GM12878 (cell line): ENCODE measurements at regions not wholly inside any gene's neighbourhood (a gene's known extent, or its start where the extent isn't known, plus 50 kb on each side); places are given as distances from the start of the nearest gene placed in this dataset.

ENCODE experiments used
- ATAC-seq: fragments of 200-7000 bp; cut with Tn5 transposase; 3 replicates; pipeline ENCODE4 v1.9.1; 2020; ENCODE audit warnings: mild to moderate bottlenecking, moderate library complexity
- BruUV-seq: library from RNA; stranded (reverse); fragments of 400-500 nt; replicated peaks from 2 replicates; lab custom pipeline; 2021; lab: Mats Ljungman, UMichigan
- CTCF ChIA-PET: fragments of 300-600 bp; sonication (Branson Sonifier 250); formaldehyde crosslinking; extraction: SDS; loops from one replicate; lab custom pipeline; 2021; ENCODE audit warnings: inconsistent platforms; lab: Yijun Ruan, JAX
- POLR2A ChIA-PET: fragments of 350-600 bp; formaldehyde crosslinking; extraction: SDS; loops from one replicate; lab custom pipeline; 2021; ENCODE audit warnings: inconsistent platforms; lab: Charles Lee
- RAD21 ChIA-PET: fragments of 300-600 bp; sonication (Branson Sonifier 250); formaldehyde crosslinking; loops from one replicate; lab custom pipeline; 2023; ENCODE audit warnings: antibody characterized with exemption; ENCODE audit not compliant: unreplicated experiment; lab: Charles Lee
- SMC1A ChIA-PET: fragments of 300-600 bp; sonication (Branson Sonifier 250); formaldehyde crosslinking; loops from one replicate; lab custom pipeline; 2023; ENCODE audit not compliant: unreplicated experiment, uncharacterized antibody; lab: Charles Lee
- DNase-seq: peaks from one replicate; pipeline ENCODE4 v3.0.0-alpha.2; 2011; ENCODE audit warnings: low read depth, low spot score
- FAIRE-seq: peaks from 3 replicates; lab custom pipeline; 2011; peaks lifted over from hg19 to GRCh38; lab: Jason Lieb, UNC
- H2AFZ ChIP-seq: 2 replicates; pipeline ENCODE4 v1.6.0; 2011; ENCODE audit warnings: low read depth, low read length, control low read depth; ENCODE audit not compliant: control insufficient read depth
- H3K27ac ChIP-seq: 2 replicates; pipeline ENCODE4 v1.5.1; 2011; ENCODE audit warnings: control low read depth; ENCODE audit not compliant: control insufficient read depth, insufficient read depth
- H3K27me3 ChIP-seq, 2 experiments: replicated peaks in 1 of 2; 2 replicates each; pipeline versions ENCODE4 v1.6.0 to v1.6.1; 2011; ENCODE audit warnings: low read length in 1 of 2; ENCODE audit not compliant: control insufficient read depth in 2 of 2, insufficient read depth in 2 of 2
- H3K36me3 ChIP-seq, 2 experiments: 2 replicates each; pipeline ENCODE4 v1.5.1; 2011; ENCODE audit warnings: low read length in 1 of 2; ENCODE audit not compliant: control insufficient read depth in 2 of 2, insufficient read depth in 2 of 2
- H3K4me1 ChIP-seq: 2 replicates; pipeline ENCODE4 v1.6.1; 2011; ENCODE audit warnings: mild to moderate bottlenecking, low read length, moderate library complexity, mixed read lengths; ENCODE audit not compliant: control insufficient read depth, insufficient read depth
- H3K4me2 ChIP-seq: 2 replicates; pipeline ENCODE4 v1.6.0; 2011; ENCODE audit warnings: control low read depth; ENCODE audit not compliant: control insufficient read depth, insufficient read depth
- H3K4me3 ChIP-seq: fragments of 200-600 bp; sonication (generic); 2 replicates; pipeline ENCODE4 v1.5.1; 2016
- H3K79me2 ChIP-seq: 2 replicates; pipeline ENCODE4 v1.6.0; 2011; ENCODE audit warnings: low read length; ENCODE audit not compliant: control insufficient read depth, insufficient read depth
- H3K9ac ChIP-seq: 2 replicates; pipeline ENCODE4 v1.8.0; 2011; ENCODE audit warnings: low read length, control low read depth, mixed read lengths; ENCODE audit not compliant: control insufficient read depth, insufficient read depth
- H3K9me3 ChIP-seq: replicated peaks from 3 replicates; pipeline ENCODE4 v1.5.1; 2011; ENCODE audit warnings: mild to moderate bottlenecking, low read length; ENCODE audit not compliant: control insufficient read depth, insufficient read depth
- H4K20me1 ChIP-seq: 2 replicates; pipeline ENCODE4 v1.6.0; 2011; ENCODE audit not compliant: control insufficient read depth, insufficient read depth
- ATF7 ChIP-seq: fragments of 450-650 bp; IDR thresholded peaks from 2 replicates; pipeline ENCODE4 v1.6.1; 2016; ENCODE audit warnings: low read depth, mild to moderate bottlenecking
- E2F4 ChIP-seq: IDR thresholded peaks from 2 replicates; pipeline ENCODE4 v1.6.1; 2012; ENCODE audit warnings: low read depth, low read length, improper control_type of control experiment
- EP300 ChIP-seq, 2 experiments: fragments of 150-350 bp in 1 of 2; IDR thresholded peaks; 2 replicates each; pipeline ENCODE4 v1.6.1; 2011 to 2012; ENCODE audit warnings: low read depth in 2 of 2, low read length in 2 of 2, borderline replicate concordance in 1 of 2, improper control_type of control experiment in 1 of 2, inconsistent platforms in 1 of 2; ENCODE audit not compliant: control insufficient read depth in 1 of 2
- FOS ChIP-seq: IDR thresholded peaks from 3 replicates; pipeline ENCODE4 v1.6.1; 2011; ENCODE audit warnings: borderline replicate concordance; ENCODE audit not compliant: insufficient read length; ENCODE audit errors: extremely low read depth
- FOXM1 ChIP-seq: IDR thresholded peaks from 2 replicates; pipeline ENCODE4 v1.6.1; 2012; ENCODE audit warnings: low read depth, mild to moderate bottlenecking, inconsistent platforms, low read length, moderate library complexity
- KLF5 ChIP-seq: fragments of 450-650 bp; IDR thresholded peaks from 2 replicates; pipeline ENCODE4 v1.6.1; 2014; ENCODE audit warnings: mild to moderate bottlenecking; ENCODE audit not compliant: partially characterized antibody
- MXI1 ChIP-seq: fragments of 150-350 bp; IDR thresholded peaks from 2 replicates; pipeline ENCODE4 v1.6.1; 2011; ENCODE audit warnings: low read depth, mild to moderate bottlenecking, inconsistent platforms, low read length, improper control_type of control experiment
- POLR2AphosphoS5 ChIP-seq: IDR thresholded peaks from 2 replicates; pipeline ENCODE4 v1.6.1; 2011; ENCODE audit warnings: mild to moderate bottlenecking, low read length, inconsistent platforms
- RUNX3 ChIP-seq: IDR thresholded peaks from 2 replicates; pipeline ENCODE4 v1.6.1; 2012; ENCODE audit warnings: low read length, inconsistent platforms
- SMAD5 ChIP-seq: IDR thresholded peaks from 2 replicates; pipeline ENCODE4 v1.6.1; 2016; ENCODE audit warnings: antibody characterized with exemption, low read depth
- SMARCA5 ChIP-seq: fragments of 450-650 bp; IDR thresholded peaks from 2 replicates; pipeline ENCODE4 v1.6.1; 2017; ENCODE audit warnings: mild to moderate bottlenecking
- TBL1XR1 ChIP-seq: IDR thresholded peaks from 2 replicates; pipeline ENCODE4 v1.6.1; 2012; ENCODE audit warnings: low read depth, low read length, improper control_type of control experiment
- TCF12 ChIP-seq: IDR thresholded peaks from 2 replicates; pipeline ENCODE4 v1.6.1; 2011; ENCODE audit warnings: low read depth, mild to moderate bottlenecking, low read length
- ZBTB33 ChIP-seq: fragments of 450-650 bp; IDR thresholded peaks from 2 replicates; pipeline ENCODE4 v1.6.1; 2017; ENCODE audit warnings: mild to moderate bottlenecking
- ZZZ3 ChIP-seq: IDR thresholded peaks from 2 replicates; pipeline ENCODE4 v1.6.1; 2011; ENCODE audit warnings: low read depth; ENCODE audit not compliant: control insufficient read depth, insufficient read length
- in situ Hi-C: fragments of 300-500 bp; cut with MboI; formaldehyde crosslinking; loops from 9 replicates; pipeline ENCODE4 v1.14.3; 2018; ENCODE audit warnings: mixed read lengths
- intact Hi-C: fragments of 100-400 bp; cut with micrococcal nuclease; formaldehyde crosslinking; loops from one replicate; pipeline ENCODE4 v1.14.2; 2022; ENCODE audit not compliant: unreplicated experiment

- TF ChIP-seq ZBTB33 (no peak), E2F4 (no peak), POLR2AphosphoS5 (no peak), FOS (no peak), EP300 (IDR thresholded peaks at IDR 0.05; ENCODE audit: borderline replicate concordance in 1 of 2, control insufficient read depth in 1 of 2, low read depth in 2 of 2, low read length in 2 of 2) (no peak), FOXM1 (no peak), SMARCA5 (no peak), TCF12 (no peak), MXI1 (no peak)
Observed at GRCh38 chr18:31237142-31237541, 74.5 kb upstream of the DSC1 start (continued).

GRCh38 chr18:31241425-31241824 lies 76.5 kb upstream of the DSG1 start:
- in situ Hi-C loops, result no loop called here
- no peaks in the 10 kb centered on the region for H3K9me3 ChIP-seq
- no peak for ATAC-seq
- ChIA-PET CTCF (interaction anchor here (0.7 to 3.2 kb wide), 12 partner anchors 7 to 206 kb away, joined by 3 to 11 read pairs (median 4); no protein-coding TSS in a partner anchor), RAD21 (interaction anchor here (1.0 to 3.2 kb wide), 4 partner anchors 17 to 259 kb away, joined by 4 to 14 read pairs (median 6); no protein-coding TSS in a partner anchor), POLR2A (interaction anchor here (1.2 to 1.5 kb wide), 3 partner anchors 24 to 34 kb away, joined by 3 to 4 read pairs (median 3); no protein-coding TSS in a partner anchor)
- intact Hi-C loops, result no loop called here
- H3K79me2 ChIP-seq, result no peaks in the 10 kb centered on the region
- no TSS peak for BruUV-seq
- H2AFZ ChIP-seq, result no peak overlapping the region
- DNase-seq, result no peak
- H3K4me3 ChIP-seq, result no peak overlapping the region
- no peaks in the 10 kb centered on the region for H4K20me1 ChIP-seq
- peaks cover 3% of the 10 kb centered on the region; the same call in 1 of the 2 replicates for H3K4me1 ChIP-seq
- FAIRE-seq, result no peak
- no peak overlapping the region for H3K27ac ChIP-seq
- H3K4me2 ChIP-seq, result no peak overlapping the region
- H3K9ac ChIP-seq, result no peak overlapping the region
- H3K36me3 ChIP-seq, result no peaks in the 10 kb centered on the region
- no peaks in the 10 kb centered on the region for H3K27me3 ChIP-seq
- no peak for TF ChIP-seq KLF5
- no peak for TF ChIP-seq ZZZ3
- TF ChIP-seq ATF7, result no peak
- no peak for TF ChIP-seq RUNX3
- TF ChIP-seq SMAD5, result no peak
- no peak for TF ChIP-seq TBL1XR1
- TF ChIP-seq, all 136 proteins: peak for 0
- SMC1A ChIA-PET, result interaction anchor here (1.0 to 9.8 kb wide), 7 partner anchors 9 to 81 kb away, joined by 3 to 64 read pairs (median 4); no protein-coding TSS in a partner anchor
